A549 (cell line): ENCODE measurements at regions not wholly inside any gene's neighbourhood (a gene's known extent, or its start where the extent isn't known, plus 50 kb on each side); places are given as distances from the start of the nearest gene placed in this dataset.
A peak's percentile ranks its signal among the peaks of the same experiment; 100 is the strongest.
"Not testable (repeated sequence)": the region's sequence is repeated elsewhere in the genome, so short reads cannot be mapped to it uniquely, and the experiment has no call there.

Source experiments
- ATAC-seq, 2 experiments: fragments of 200-7000 bp in 1 of 2; fragments of >200 bp in 1 of 2; cut with Nextera tagmentation in 1 of 2; cut with Tn5 transposase in 1 of 2; 3 replicates each; pipeline versions ENCODE4 v1.8.0 to v1.9.1; 2018 to 2020; ENCODE audit warnings: mild to moderate bottlenecking in 1 of 2, moderate library complexity in 1 of 2
- CTCF ChIA-PET: fragments of 300-600 bp; sonication (Branson Sonifier 250); formaldehyde crosslinking; extraction: SDS; loops from one replicate; lab custom pipeline; 2021; ENCODE audit warnings: antibody characterized with exemption, inconsistent platforms; lab: Yijun Ruan, JAX
- POLR2A ChIA-PET: fragments of 350-600 bp; formaldehyde crosslinking; extraction: SDS; loops from one replicate; lab custom pipeline; 2021; ENCODE audit warnings: antibody characterized with exemption, inconsistent platforms; lab: Yijun Ruan, JAX
- DNase-seq, 2 experiments: peaks; one replicate each; pipeline versions ENCODE4 v3.0.0 to v3.0.0-alpha.2; 2011 to 2016; ENCODE audit warnings: low read depth in 1 of 2, low spot score in 1 of 2
- FAIRE-seq: peaks from 2 replicates; lab custom pipeline; 2011; peaks lifted over from hg19 to GRCh38; lab: Jason Lieb, UNC
- H3K27ac ChIP-seq, 2 experiments: fragments of >200 bp; sonication (Bioruptor Twin); formaldehyde crosslinking; 3 replicates each; pipeline ENCODE4 v1.5.1; 2016 to 2017
- H3K4me1 ChIP-seq: fragments of >200 bp; sonication (Bioruptor Twin); formaldehyde crosslinking; 3 replicates; pipeline ENCODE4 v1.6.1; 2016
- H3K4me2 ChIP-seq: fragments of >200 bp; sonication (Bioruptor Twin); formaldehyde crosslinking; 3 replicates; pipeline ENCODE4 v1.6.1; 2016
- H3K4me3 ChIP-seq: fragments of >200 bp; sonication (Bioruptor Twin); formaldehyde crosslinking; 3 replicates; pipeline ENCODE4 v1.5.1; 2016
- H3K9me3 ChIP-seq: fragments of >200 bp; sonication (Bioruptor Twin); formaldehyde crosslinking; 3 replicates; pipeline ENCODE4 v1.6.1; 2016
- ATOH8 ChIP-seq: fragments of 250-450 bp; sonication (Bioruptor Pico); IDR thresholded peaks from 2 replicates; pipeline ENCODE4 v1.5.0; 2020; ENCODE audit warnings: low read depth, mild to moderate bottlenecking, moderate library complexity
- BHLHE40 ChIP-seq: IDR thresholded peaks from 2 replicates; pipeline ENCODE4 v1.6.1; 2012; ENCODE audit warnings: low read depth, low read length, inconsistent platforms
- CHD4 ChIP-seq: fragments of 200-600 bp; sonication (generic); IDR thresholded peaks from 2 replicates; pipeline ENCODE4 v1.6.1; 2016; ENCODE audit warnings: antibody characterized with exemption, mild to moderate bottlenecking, borderline replicate concordance
- EHF ChIP-seq: fragments of 250-450 bp; sonication (Bioruptor Pico); IDR thresholded peaks from 2 replicates; pipeline ENCODE4 v1.5.0; 2020; ENCODE audit warnings: mild to moderate bottlenecking
- FOSL2 ChIP-seq, 2 experiments: fragments of 450-650 bp in 1 of 2; fragments of >200 bp in 1 of 2; sonication (Bioruptor Twin) in 1 of 2; formaldehyde crosslinking; IDR thresholded peaks; 2 replicates each; pipeline versions ENCODE4 v1.5.0 to v1.6.1; 2016 to 2020; ENCODE audit warnings: mild to moderate bottlenecking in 1 of 2, moderate library complexity in 1 of 2
- FOXS1 ChIP-seq: fragments of 250-450 bp; sonication (Bioruptor Pico); IDR thresholded peaks from 2 replicates; pipeline ENCODE4 v1.5.0; 2020; ENCODE audit warnings: mild to moderate bottlenecking, moderate library complexity
- HOXB13 ChIP-seq: fragments of 250-450 bp; sonication (Bioruptor Pico); IDR thresholded peaks from 2 replicates; pipeline ENCODE4 v1.5.0; 2020; ENCODE audit warnings: low read depth, mild to moderate bottlenecking, moderate library complexity
- JUN ChIP-seq, 2 experiments: fragments of >200 bp; sonication (Bioruptor Twin); formaldehyde crosslinking; IDR thresholded peaks; 2 replicates in 1 of 2; 3 replicates in 1 of 2; pipeline ENCODE4 v1.6.1; 2016 to 2017
- JUNB ChIP-seq: fragments of >200 bp; sonication (Bioruptor Twin); formaldehyde crosslinking; IDR thresholded peaks from 2 replicates; pipeline ENCODE4 v1.6.1; 2016
- KDM5A ChIP-seq: fragments of 200-600 bp; sonication (generic); IDR thresholded peaks from 2 replicates; pipeline ENCODE4 v1.6.1; 2016; ENCODE audit warnings: antibody characterized with exemption, mild to moderate bottlenecking
- NFE2L2 ChIP-seq: fragments of 150-350 bp; conservative IDR thresholded peaks from 2 replicates; pipeline ENCODE4 v1.6.1; 2014; ENCODE audit warnings: low read length
- NR3C1 ChIP-seq: fragments of >200 bp; sonication (Bioruptor Twin); formaldehyde crosslinking; IDR thresholded peaks from 3 replicates; pipeline ENCODE4 v1.6.1; 2017
- RCOR1 ChIP-seq: fragments of 150-350 bp; IDR thresholded peaks from 2 replicates; pipeline ENCODE4 v1.6.1; 2014; ENCODE audit warnings: antibody characterized with exemption, low read length, low read depth
- RFX5 ChIP-seq: fragments of 450-650 bp; IDR thresholded peaks from 2 replicates; pipeline ENCODE4 v1.7.1; 2014; ENCODE audit warnings: antibody characterized with exemption, mild to moderate bottlenecking, moderate library complexity
- SMC3 ChIP-seq: fragments of >200 bp; sonication (Bioruptor Twin); formaldehyde crosslinking; IDR thresholded peaks from 3 replicates; pipeline ENCODE4 v1.6.1; 2018; ENCODE audit warnings: inconsistent platforms
- TFCP2L1 ChIP-seq: fragments of 250-450 bp; sonication (Bioruptor Pico); IDR thresholded peaks from 2 replicates; pipeline ENCODE4 v1.5.0; 2021; ENCODE audit warnings: mild to moderate bottlenecking
- TP53 ChIP-seq: fragments of 250-450 bp; sonication (Bioruptor Pico); IDR thresholded peaks from 2 replicates; pipeline ENCODE4 v1.5.0; 2021; ENCODE audit warnings: mild to moderate bottlenecking, moderate library complexity
- USF2 ChIP-seq: fragments of 450-650 bp; IDR thresholded peaks from 2 replicates; pipeline ENCODE4 v1.6.1; 2014; ENCODE audit warnings: antibody characterized with exemption
- ZFP36 ChIP-seq: fragments of 450-650 bp; IDR thresholded peaks from 2 replicates; pipeline ENCODE4 v1.6.1; 2014; ENCODE audit warnings: borderline replicate concordance; ENCODE audit not compliant: partially characterized antibody
- WGBS: methylation state at CpG from one replicate; pipeline ENCODE4 v1.1.6; 2017; ENCODE audit errors: missing lambda C conversion rate; 5-methylcytosine and 5-hydroxymethylcytosine counted together
- TF ChIP-seq, protein P1 (sequence below): fragments of >200 bp; sonication (Bioruptor Twin); formaldehyde crosslinking; IDR thresholded peaks from 2 replicates; pipeline ENCODE4 v1.6.1; 2016

- CTCF ChIA-PET, result no interaction called here
- Histone ChIP-seq H3K4me3 (no peak overlapping the region), H3K9me3 (peaks cover 15% of the 10 kb centered on the region; the same call in 2 of the 3 replicates), H3K4me1 (peaks cover 17% of the 10 kb centered on the region), H3K4me2 (no peak overlapping the region), H3K27ac (no peak overlapping the region)
- 74% methylated on average over 2 of the region's 2 CpGs for WGBS
- POLR2A ChIA-PET, result no interaction called here
- FAIRE-seq (no peak), ATAC-seq (no peak), DNase-seq (no peak)
- TF ChIP-seq CHD4 (no peak), FOXS1 (no peak), BHLHE40 (no peak), RCOR1 (no peak), KDM5A (no peak), ATOH8 (no peak), NR3C1 (no peak), TFCP2L1 (CRISPR knock-in tag) (no peak)
These were observed 183.2 kb upstream of the MAP3K1 start for GRCh38 chr5:56632199-56632598.

GRCh38 chr5:56631719-56632118 lies 183.6 kb upstream of the MAP3K1 start:
- H3K4me2 ChIP-seq, result no peak overlapping the region
- no peak overlapping the region for H3K4me3 ChIP-seq
- DNase-seq (no peak), FAIRE-seq (no peak), ATAC-seq (no peak)
- CTCF ChIA-PET, result no interaction called here
- no peak overlapping the region for H3K27ac ChIP-seq
- WGBS, result 22% methylated on average over 2 of the region's 2 CpGs
- peaks cover 13% of the 10 kb centered on the region for H3K4me1 ChIP-seq
- TF ChIP-seq SMC3 (no peak), EHF (CRISPR knock-in tag) (no peak), NR3C1 (no peak), HOXB13 (CRISPR knock-in tag) (no peak), NFE2L2 (no peak), JUN (IDR thresholded peaks at IDR 0.05) (no peak), ATOH8 (no peak), RFX5 (no peak), JUNB (no peak), KDM5A (no peak), USF2 (no peak)
- TF ChIP-seq, protein P1, sequence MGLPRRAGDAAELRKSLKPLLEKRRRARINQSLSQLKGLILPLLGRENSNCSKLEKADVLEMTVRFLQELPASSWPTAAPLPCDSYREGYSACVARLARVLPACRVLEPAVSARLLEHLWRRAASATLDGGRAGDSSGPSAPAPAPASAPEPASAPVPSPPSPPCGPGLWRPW, result no peak
- POLR2A ChIA-PET, result no interaction called here
- H3K9me3 ChIP-seq, result peaks cover 17% of the 10 kb centered on the region; the same call in 2 of the 3 replicates

GRCh38 chr5:56628616-56629015 lies 186.7 kb upstream of the MAP3K1 start:
- CTCF ChIA-PET, H3K4me3 ChIP-seq, H3K27ac ChIP-seq, H3K4me2 ChIP-seq, H3K4me1 ChIP-seq, POLR2A ChIA-PET, ATAC-seq, DNase-seq, FAIRE-seq: not testable (repeated sequence)
- 47% methylated on average over 4 of the region's 4 CpGs for WGBS
- peak; percentile 61 for TF ChIP-seq ZFP36
- peaks cover 22% of the 10 kb centered on the region; the same call in 2 of the 3 replicates for H3K9me3 ChIP-seq

- TF ChIP-seq FOSL2 (IDR thresholded peaks at IDR 0.05) (no peak), FOSL2 (CRISPR knock-in tag; IDR thresholded peaks at IDR 0.05) (0 out of 2 replicates have a peak, but pooled peaks have one; percentile 11), TP53 (CRISPR knock-in tag) (no peak)
- peaks cover 10% of the 10 kb centered on the region; the same call in 2 of the 3 replicates for H3K4me1 ChIP-seq
- H3K27ac ChIP-seq, result no peak overlapping the region
- peak; percentile 85 for FAIRE-seq
- POLR2A ChIA-PET, result no interaction called here
- CTCF ChIA-PET, result interaction anchor here (0.9 kb wide), 1 partner anchor 10 kb away, joined by 3 read pairs; no protein-coding TSS in a partner anchor
- H3K4me2 ChIP-seq, result peak overlapping the region; percentile 27; the same call in 2 of the 3 replicates
- WGBS, result 16% methylated on average over 2 of the region's 2 CpGs
- peak in 1 of 2 experiments; percentile 24 for DNase-seq
- no peak overlapping the region for H3K4me3 ChIP-seq
- no peak for ATAC-seq
- H3K9me3 ChIP-seq, result peaks cover 22% of the 10 kb centered on the region; the same call in 2 of the 3 replicates
These were observed 189.8 kb upstream of the MAP3K1 start for GRCh38 chr5:56625541-56625940.
